HEK293 (cell line): ENCODE measurements at regions not wholly inside any gene's neighbourhood (a gene's known extent, or its start where the extent isn't known, plus 50 kb on each side); places are given as distances from the start of the nearest gene placed in this dataset.

Experiments
- CTCF ChIA-PET: fragments of 350-600 bp; formaldehyde crosslinking; extraction: SDS; loops from one replicate; lab custom pipeline; 2021; ENCODE audit warnings: antibody characterized with exemption; lab: Yijun Ruan, JAX
- POLR2A ChIA-PET: fragments of 300-600 bp; formaldehyde crosslinking; extraction: SDS; loops from one replicate; lab custom pipeline; 2020; ENCODE audit warnings: antibody characterized with exemption, inconsistent platforms; lab: Yijun Ruan, JAX
- H3K27ac ChIP-seq: fragments of 200-500 bp; sonication (Bioruptor generic); 2 replicates; pipeline ENCODE4 v1.5.1; 2014; ENCODE audit warnings: low read depth, low read length, control low read depth, inconsistent platforms; ENCODE audit errors: extremely low read depth
- H3K36me3 ChIP-seq, 2 experiments: fragments of 200-500 bp in 1 of 2; sonication (Bioruptor generic) in 1 of 2; 1 replicate in 1 of 2; 2 replicates in 1 of 2; pipeline ENCODE4 v1.5.1; 2014 to 2017; ENCODE audit warnings: inconsistent platforms in 2 of 2, low read length in 2 of 2; ENCODE audit not compliant: control insufficient read depth in 2 of 2, insufficient read depth in 1 of 2
- H3K4me1 ChIP-seq: fragments of 200-500 bp; sonication (Bioruptor generic); 2 replicates; pipeline ENCODE4 v1.5.1; 2014; ENCODE audit warnings: mild to moderate bottlenecking, low read length, inconsistent platforms; ENCODE audit not compliant: control insufficient read depth, insufficient read depth
- H3K4me3 ChIP-seq: 2 replicates; pipeline ENCODE4 v1.5.1; 2011; ENCODE audit warnings: low read depth, mild to moderate bottlenecking, control low read depth, low read length, moderate library complexity
- H3K9me3 ChIP-seq: fragments of 200-500 bp; sonication (Bioruptor generic); 2 replicates; pipeline ENCODE4 v1.5.1; 2014; ENCODE audit warnings: low read depth, low read length, inconsistent platforms; ENCODE audit not compliant: control insufficient read depth, insufficient read depth
- KLF10 ChIP-seq: fragments of 450-650 bp; IDR thresholded peaks from 2 replicates; pipeline ENCODE4 v1.5.1; 2018; ENCODE audit warnings: missing biosample characterization, mild to moderate bottlenecking, missing genetic modification characterization
- KLF8 ChIP-seq: fragments of 450-650 bp; formaldehyde crosslinking; IDR thresholded peaks from 2 replicates; pipeline ENCODE4 v1.5.1; 2016; ENCODE audit warnings: missing biosample characterization, missing genetic modification characterization
- SCRT2 ChIP-seq: fragments of 450-650 bp; formaldehyde crosslinking; IDR thresholded peaks from 2 replicates; pipeline ENCODE4 v1.5.1; 2016; ENCODE audit warnings: missing biosample characterization, missing genetic modification characterization
- SP3 ChIP-seq: fragments of 450-650 bp; formaldehyde crosslinking; IDR thresholded peaks from 2 replicates; pipeline ENCODE4 v1.5.1; 2016; ENCODE audit warnings: missing biosample characterization, missing genetic modification characterization
- YY1 ChIP-seq: fragments of 450-650 bp; formaldehyde crosslinking; IDR thresholded peaks from 2 replicates; pipeline ENCODE4 v1.5.1; 2018; ENCODE audit warnings: missing biosample characterization, missing genetic modification characterization
- ZBTB1 ChIP-seq: fragments of 450-650 bp; formaldehyde crosslinking; IDR thresholded peaks from 2 replicates; pipeline ENCODE4 v1.5.1; 2016; ENCODE audit warnings: missing biosample characterization, missing genetic modification characterization
- ZBTB20 ChIP-seq: fragments of 450-650 bp; formaldehyde crosslinking; IDR thresholded peaks from 2 replicates; pipeline ENCODE4 v1.5.1; 2016; ENCODE audit warnings: missing biosample characterization, missing genetic modification characterization
- ZBTB21 ChIP-seq: fragments of 450-650 bp; formaldehyde crosslinking; IDR thresholded peaks from 2 replicates; pipeline ENCODE4 v1.5.1; 2017; ENCODE audit warnings: missing biosample characterization, missing genetic modification characterization
- ZBTB7A ChIP-seq: fragments of 450-650 bp; formaldehyde crosslinking; IDR thresholded peaks from 2 replicates; pipeline ENCODE4 v1.5.1; 2016; ENCODE audit warnings: low read depth, missing biosample characterization, missing genetic modification characterization
- ZBTB8A ChIP-seq: fragments of 450-650 bp; formaldehyde crosslinking; IDR thresholded peaks from 2 replicates; pipeline ENCODE4 v1.5.1; 2016; ENCODE audit warnings: missing biosample characterization, missing genetic modification characterization
- ZFP41 ChIP-seq: fragments of 450-650 bp; formaldehyde crosslinking; IDR thresholded peaks from 2 replicates; pipeline ENCODE4 v1.5.1; 2016; ENCODE audit warnings: missing biosample characterization, missing genetic modification characterization, borderline replicate concordance
- ZNF146 ChIP-seq: fragments of 450-650 bp; formaldehyde crosslinking; IDR thresholded peaks from 2 replicates; pipeline ENCODE4 v1.5.1; 2016; ENCODE audit warnings: missing biosample characterization, missing genetic modification characterization
- ZNF274 ChIP-seq, 2 experiments: fragments of 200-500 bp in 1 of 2; fragments of 450-650 bp in 1 of 2; sonication (Bioruptor generic) in 1 of 2; formaldehyde crosslinking in 1 of 2; IDR thresholded peaks; 2 replicates each; pipeline versions ENCODE4 v1.5.1 to v1.6.1; 2014 to 2016; ENCODE audit warnings: borderline replicate concordance in 1 of 2, inconsistent platforms in 1 of 2, low read length in 1 of 2, missing biosample characterization in 1 of 2, missing genetic modification characterization in 1 of 2
- ZNF473 ChIP-seq: fragments of 450-650 bp; formaldehyde crosslinking; IDR thresholded peaks from 2 replicates; pipeline ENCODE4 v1.5.1; 2017; ENCODE audit warnings: missing biosample characterization, missing genetic modification characterization
- ZNF529 ChIP-seq: fragments of 450-650 bp; formaldehyde crosslinking; IDR thresholded peaks from 2 replicates; pipeline ENCODE4 v1.5.1; 2017; ENCODE audit warnings: missing genetic modification characterization, missing biosample characterization; ENCODE audit not compliant: insufficient replicate concordance
- ZNF707 ChIP-seq: fragments of 450-650 bp; formaldehyde crosslinking; IDR thresholded peaks from 2 replicates; pipeline ENCODE4 v1.5.1; 2016; ENCODE audit warnings: missing biosample characterization, missing genetic modification characterization
- ZNF76 ChIP-seq: fragments of 450-650 bp; formaldehyde crosslinking; IDR thresholded peaks from 2 replicates; pipeline ENCODE4; 2016; ENCODE audit warnings: low read depth, missing biosample characterization, missing genetic modification characterization, borderline replicate concordance
- ZNF791 ChIP-seq: fragments of 450-650 bp; formaldehyde crosslinking; IDR thresholded peaks from 2 replicates; pipeline ENCODE4 v1.5.1; 2016; ENCODE audit warnings: missing biosample characterization, missing genetic modification characterization
- TF ChIP-seq, protein P1 (sequence below): fragments of 450-650 bp; formaldehyde crosslinking; IDR thresholded peaks from 2 replicates; pipeline ENCODE4 v1.5.1; 2016; ENCODE audit warnings: missing biosample characterization, missing genetic modification characterization
- TF ChIP-seq, protein P2 (sequence below): fragments of 450-650 bp; formaldehyde crosslinking; IDR thresholded peaks from 2 replicates; pipeline ENCODE4 v1.5.1; 2017; ENCODE audit warnings: missing biosample characterization, missing genetic modification characterization
- TF ChIP-seq, protein P3 (sequence below): fragments of 450-650 bp; formaldehyde crosslinking; optimal IDR thresholded peaks from 2 replicates; pipeline ENCODE3; 2016; ENCODE audit warnings: missing biosample characterization, mild to moderate bottlenecking, missing genetic modification characterization

DNA sequence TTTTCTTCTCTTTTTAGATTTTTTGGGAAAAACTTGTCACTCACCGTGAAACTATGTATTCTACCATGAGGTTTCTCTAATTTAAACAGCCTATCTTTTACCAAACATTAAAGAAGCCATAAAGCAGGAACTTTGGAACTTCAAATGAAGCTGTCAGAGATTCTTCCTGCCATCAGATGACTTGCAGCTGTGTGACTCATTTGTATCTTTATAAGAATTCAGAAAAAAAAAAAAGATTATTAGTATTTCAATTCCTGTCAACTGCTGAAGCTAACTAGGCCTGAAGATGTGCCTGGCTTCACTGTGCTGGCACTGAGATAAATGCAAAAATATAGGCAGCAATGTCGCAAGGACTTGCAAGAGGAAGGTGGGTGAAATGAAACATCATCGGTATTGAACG lies 1399.1 kb upstream of the PIK3C3 start:
- no peak overlapping the region for H3K27ac ChIP-seq
- no peaks in the 10 kb centered on the region for H3K36me3 ChIP-seq
- TF ChIP-seq KLF8 (tag by site-specific recombination) (no peak), ZNF274 (IDR thresholded peaks at IDR 0.05; ENCODE audit: low read length) (no peak), ZNF274 (tag by site-specific recombination; IDR thresholded peaks at IDR 0.05; ENCODE audit: borderline replicate concordance) (no peak), ZBTB21 (tag by site-specific recombination) (no peak), ZNF707 (tag by site-specific recombination) (no peak), ZBTB1 (tag by site-specific recombination) (no peak), ZBTB8A (tag by site-specific recombination) (no peak), ZFP41 (tag by site-specific recombination) (no peak), ZBTB20 (tag by site-specific recombination) (no peak), YY1 (tag by site-specific recombination) (no peak), ZNF473 (tag by site-specific recombination) (no peak), ZNF76 (tag by site-specific recombination) (no peak), ZBTB7A (tag by site-specific recombination) (no peak), ZNF146 (no peak), ZNF791 (tag by site-specific recombination) (no peak), SCRT2 (tag by site-specific recombination) (no peak), KLF10 (tag by site-specific recombination) (no peak), ZNF529 (tag by site-specific recombination) (no peak)
- TF ChIP-seq, protein P1, sequence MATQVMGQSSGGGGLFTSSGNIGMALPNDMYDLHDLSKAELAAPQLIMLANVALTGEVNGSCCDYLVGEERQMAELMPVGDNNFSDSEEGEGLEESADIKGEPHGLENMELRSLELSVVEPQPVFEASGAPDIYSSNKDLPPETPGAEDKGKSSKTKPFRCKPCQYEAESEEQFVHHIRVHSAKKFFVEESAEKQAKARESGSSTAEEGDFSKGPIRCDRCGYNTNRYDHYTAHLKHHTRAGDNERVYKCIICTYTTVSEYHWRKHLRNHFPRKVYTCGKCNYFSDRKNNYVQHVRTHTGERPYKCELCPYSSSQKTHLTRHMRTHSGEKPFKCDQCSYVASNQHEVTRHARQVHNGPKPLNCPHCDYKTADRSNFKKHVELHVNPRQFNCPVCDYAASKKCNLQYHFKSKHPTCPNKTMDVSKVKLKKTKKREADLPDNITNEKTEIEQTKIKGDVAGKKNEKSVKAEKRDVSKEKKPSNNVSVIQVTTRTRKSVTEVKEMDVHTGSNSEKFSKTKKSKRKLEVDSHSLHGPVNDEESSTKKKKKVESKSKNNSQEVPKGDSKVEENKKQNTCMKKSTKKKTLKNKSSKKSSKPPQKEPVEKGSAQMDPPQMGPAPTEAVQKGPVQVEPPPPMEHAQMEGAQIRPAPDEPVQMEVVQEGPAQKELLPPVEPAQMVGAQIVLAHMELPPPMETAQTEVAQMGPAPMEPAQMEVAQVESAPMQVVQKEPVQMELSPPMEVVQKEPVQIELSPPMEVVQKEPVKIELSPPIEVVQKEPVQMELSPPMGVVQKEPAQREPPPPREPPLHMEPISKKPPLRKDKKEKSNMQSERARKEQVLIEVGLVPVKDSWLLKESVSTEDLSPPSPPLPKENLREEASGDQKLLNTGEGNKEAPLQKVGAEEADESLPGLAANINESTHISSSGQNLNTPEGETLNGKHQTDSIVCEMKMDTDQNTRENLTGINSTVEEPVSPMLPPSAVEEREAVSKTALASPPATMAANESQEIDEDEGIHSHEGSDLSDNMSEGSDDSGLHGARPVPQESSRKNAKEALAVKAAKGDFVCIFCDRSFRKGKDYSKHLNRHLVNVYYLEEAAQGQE = no peak
- TF ChIP-seq, protein P2, sequence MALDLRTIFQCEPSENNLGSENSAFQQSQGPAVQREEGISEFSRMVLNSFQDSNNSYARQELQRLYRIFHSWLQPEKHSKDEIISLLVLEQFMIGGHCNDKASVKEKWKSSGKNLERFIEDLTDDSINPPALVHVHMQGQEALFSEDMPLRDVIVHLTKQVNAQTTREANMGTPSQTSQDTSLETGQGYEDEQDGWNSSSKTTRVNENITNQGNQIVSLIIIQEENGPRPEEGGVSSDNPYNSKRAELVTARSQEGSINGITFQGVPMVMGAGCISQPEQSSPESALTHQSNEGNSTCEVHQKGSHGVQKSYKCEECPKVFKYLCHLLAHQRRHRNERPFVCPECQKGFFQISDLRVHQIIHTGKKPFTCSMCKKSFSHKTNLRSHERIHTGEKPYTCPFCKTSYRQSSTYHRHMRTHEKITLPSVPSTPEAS (tag by site-specific recombination) = no peak
- TF ChIP-seq, protein P3, sequence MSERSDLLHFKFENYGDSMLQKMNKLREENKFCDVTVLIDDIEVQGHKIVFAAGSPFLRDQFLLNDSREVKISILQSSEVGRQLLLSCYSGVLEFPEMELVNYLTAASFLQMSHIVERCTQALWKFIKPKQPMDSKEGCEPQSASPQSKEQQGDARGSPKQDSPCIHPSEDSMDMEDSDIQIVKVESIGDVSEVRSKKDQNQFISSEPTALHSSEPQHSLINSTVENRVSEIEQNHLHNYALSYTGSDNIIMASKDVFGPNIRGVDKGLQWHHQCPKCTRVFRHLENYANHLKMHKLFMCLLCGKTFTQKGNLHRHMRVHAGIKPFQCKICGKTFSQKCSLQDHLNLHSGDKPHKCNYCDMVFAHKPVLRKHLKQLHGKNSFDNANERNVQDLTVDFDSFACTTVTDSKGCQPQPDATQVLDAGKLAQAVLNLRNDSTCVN = no peak
- H3K9me3 ChIP-seq = no peaks in the 10 kb centered on the region
- H3K4me1 ChIP-seq = no peaks in the 10 kb centered on the region
- POLR2A ChIA-PET = no interaction called here
- CTCF ChIA-PET = interaction anchor here (0.7 kb wide), 1 partner anchor 15 kb away, joined by 3 read pairs; no protein-coding TSS in a partner anchor
- H3K4me3 ChIP-seq = no peak overlapping the region

GRCh38 chr18:40553029-40553428 lies 1402.0 kb upstream of the PIK3C3 start:
- CTCF ChIA-PET = no interaction called here
- TF ChIP-seq SP3 (tag by site-specific recombination) = no peak
- Histone ChIP-seq H3K27ac (no peak overlapping the region), H3K36me3 (no peaks in the 10 kb centered on the region), H3K4me3 (no peak overlapping the region), H3K9me3 (no peaks in the 10 kb centered on the region), H3K4me1 (no peaks in the 10 kb centered on the region)
- POLR2A ChIA-PET = no interaction called here
